ENCODE measurements at regions not wholly inside any gene's neighbourhood (a gene's known extent, or its start where the extent isn't known, plus 50 kb on each side); places are given as distances from the start of the nearest gene placed in this dataset.
A peak's percentile ranks its signal among the peaks of the same experiment; 100 is the strongest.

DNA sequence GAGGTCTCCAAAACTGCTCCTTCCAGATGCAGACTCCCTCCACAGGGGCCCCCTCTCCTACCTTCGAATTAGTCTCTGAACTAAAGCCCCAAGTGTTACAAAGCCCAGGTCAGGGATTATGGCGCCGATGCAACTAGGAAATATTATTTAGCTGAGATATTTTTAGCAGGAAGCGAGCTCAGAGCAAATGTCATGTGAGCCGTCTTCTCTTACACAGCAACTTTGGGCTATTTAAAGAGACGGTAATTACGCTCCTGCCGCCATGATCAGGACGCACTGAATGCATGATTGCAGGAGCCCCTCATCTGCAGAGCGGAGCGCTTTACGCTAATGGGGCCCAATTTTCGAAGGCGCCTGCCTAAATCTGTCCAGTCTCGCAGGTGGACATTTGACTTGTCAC, 55.3 kb upstream of the TARDBP start:
- no peaks in the 10 kb centered on the region for H3K36me3 ChIP-seq
- H3K27ac ChIP-seq, result no peak overlapping the region
- DNase-seq (ENCODE audit: low spot score in 2 of 2), result no peak
- no peaks in the 10 kb centered on the region for H3K27me3 ChIP-seq
- H3K4me3 ChIP-seq, result no peak overlapping the region
- intact Hi-C loops (cut with DNase I), result no loop called here
- H3K9me3 ChIP-seq, result peaks cover 0 to 9% of the 10 kb centered on the region in 2 donors
- no peak for TF ChIP-seq CTCF (IDR thresholded peaks at IDR 0.05)
- H3K4me1 ChIP-seq, result no peaks in the 10 kb centered on the region

DNA sequence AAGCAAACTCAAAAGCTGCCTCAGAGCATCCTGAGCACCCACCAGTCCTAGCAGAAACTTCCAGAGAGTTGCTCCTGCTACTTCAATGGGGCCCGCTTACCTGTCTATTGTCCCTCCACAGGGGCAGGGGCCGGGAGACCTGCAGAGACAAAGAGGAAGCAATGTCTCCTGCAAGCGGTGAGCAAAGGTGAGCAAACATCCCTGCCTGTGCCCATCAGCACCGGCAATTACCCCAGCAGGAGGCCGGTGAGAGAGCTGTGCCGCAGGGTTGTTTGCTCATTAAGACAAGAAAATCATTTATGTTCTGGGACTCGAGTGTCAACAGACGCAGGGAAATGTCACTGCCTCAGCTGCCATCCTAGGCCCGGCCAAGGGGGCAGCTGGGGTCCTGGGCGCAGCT, 53.8 kb upstream of the TARDBP start:
- Histone ChIP-seq H3K9me3 (peaks cover 0 to 4% of the 10 kb centered on the region in 2 donors), H3K27me3 (no peaks in the 10 kb centered on the region), H3K4me3 (no peak overlapping the region), H3K27ac (no peak overlapping the region), H3K4me1 (no peaks in the 10 kb centered on the region), H3K36me3 (no peaks in the 10 kb centered on the region)
- DNase-seq (ENCODE audit: low spot score in 2 of 2), result no peak
- TF ChIP-seq CTCF (IDR thresholded peaks at IDR 0.05), result no peak
- intact Hi-C loops (cut with DNase I), result no loop called here

- no peaks in the 10 kb centered on the region for H3K4me1 ChIP-seq
- peak; percentile 62 to 83 (median 80) for TF ChIP-seq CTCF (IDR thresholded peaks at IDR 0.05)
- H3K9me3 ChIP-seq, result no peaks in the 10 kb centered on the region
- H3K4me3 ChIP-seq, result no peak overlapping the region
- intact Hi-C loops (cut with DNase I), result no loop called here
- no peaks in the 10 kb centered on the region for H3K36me3 ChIP-seq
- peak in 1 of 2 donors; percentile 83 for DNase-seq (ENCODE audit: low spot score in 2 of 2)
- no peak overlapping the region for H3K27ac ChIP-seq
- H3K27me3 ChIP-seq, result no peaks in the 10 kb centered on the region
These were observed 51.8 kb upstream of the TARDBP start for GRCh38 chr1:10960411-10961299.

DNA sequence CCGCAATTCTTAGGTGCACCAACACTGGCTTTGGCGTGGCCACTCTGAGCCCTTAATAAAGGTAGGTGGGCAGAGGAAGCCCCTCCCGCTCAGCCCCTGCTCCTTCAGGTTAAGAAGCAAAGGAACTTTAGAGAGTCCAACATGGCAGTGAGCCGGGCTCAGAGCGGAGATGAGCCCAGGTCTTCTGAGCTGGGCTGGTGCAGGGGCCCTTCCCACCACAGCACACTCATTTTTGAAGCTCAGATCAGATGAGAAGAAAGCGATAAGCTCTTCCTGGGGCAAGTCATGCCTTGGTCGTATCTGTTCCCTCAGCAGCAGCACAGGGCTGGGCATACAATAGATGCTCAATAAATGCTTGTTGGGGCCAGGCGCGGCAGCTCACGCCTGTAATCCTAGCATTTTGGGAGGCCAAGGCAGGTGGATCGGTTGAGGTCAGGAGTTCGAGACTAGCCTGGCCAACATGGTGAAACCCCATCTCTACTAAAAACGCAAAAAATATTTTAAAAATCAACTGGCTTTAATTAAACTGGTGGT, 51.1 kb upstream of the TARDBP start:
- H3K9me3 ChIP-seq, result no peaks in the 10 kb centered on the region
- intact Hi-C loops (cut with DNase I), result no loop called here
- H3K4me1 ChIP-seq, result no peaks in the 10 kb centered on the region
- no peak overlapping the region for H3K4me3 ChIP-seq
- TF ChIP-seq CTCF (IDR thresholded peaks at IDR 0.05), result no peak
- no peak overlapping the region for H3K27ac ChIP-seq
- H3K27me3 ChIP-seq, result no peaks in the 10 kb centered on the region
- DNase-seq (ENCODE audit: low spot score in 2 of 2), result no peak
- no peaks in the 10 kb centered on the region for H3K36me3 ChIP-seq

GRCh38 chr1:10962483-10962882, 50.0 kb upstream of the TARDBP start:
- Histone ChIP-seq H3K4me3 (no peak overlapping the region), H3K36me3 (no peaks in the 10 kb centered on the region), H3K4me1 (no peaks in the 10 kb centered on the region), H3K9me3 (no peaks in the 10 kb centered on the region), H3K27ac (no peak overlapping the region), H3K27me3 (no peaks in the 10 kb centered on the region)
- intact Hi-C loops (cut with DNase I), result no loop called here
- DNase-seq (ENCODE audit: low spot score in 2 of 2), result no peak
- no peak for TF ChIP-seq CTCF (IDR thresholded peaks at IDR 0.05)
